ENCODE measurements at regions not wholly inside any gene's neighbourhood (a gene's known extent, or its start where the extent isn't known, plus 50 kb on each side); places are given as distances from the start of the nearest gene placed in this dataset.

GRCh38 chr3:115251509-115251908 lies 104.4 kb upstream of the ZBTB20 start:
- H3K27me3 ChIP-seq (ENCODE audit: control insufficient read depth, insufficient read depth, low read length, poor library complexity, severe bottlenecking): no peaks in the 10 kb centered on the region
- no peaks in the 10 kb centered on the region for H3K36me3 ChIP-seq (ENCODE audit: control insufficient read depth, insufficient read depth, low read length)
- no peaks in the 10 kb centered on the region for H3K4me1 ChIP-seq (ENCODE audit: control insufficient read depth, insufficient read depth, low read length)
- H3K9me3 ChIP-seq (ENCODE audit: control insufficient read depth, low read length): no peaks in the 10 kb centered on the region
- H3K4me3 ChIP-seq (ENCODE audit: insufficient read depth, low read depth, low read length): no peak overlapping the region
- no peak overlapping the region for H3K27ac ChIP-seq (ENCODE audit: insufficient read depth, low read depth, low read length, poor library complexity, severe bottlenecking)

GRCh38 chr3:115252679-115253078 lies 105.6 kb upstream of the ZBTB20 start:
- Histone ChIP-seq H3K4me1 (ENCODE audit: control insufficient read depth, insufficient read depth, low read length) (no peaks in the 10 kb centered on the region), H3K27me3 (ENCODE audit: control insufficient read depth, insufficient read depth, low read length, poor library complexity, severe bottlenecking) (no peaks in the 10 kb centered on the region), H3K9me3 (ENCODE audit: control insufficient read depth, low read length) (no peaks in the 10 kb centered on the region), H3K27ac (ENCODE audit: insufficient read depth, low read depth, low read length, poor library complexity, severe bottlenecking) (no peak overlapping the region), H3K36me3 (ENCODE audit: control insufficient read depth, insufficient read depth, low read length) (no peaks in the 10 kb centered on the region), H3K4me3 (ENCODE audit: insufficient read depth, low read depth, low read length) (no peak overlapping the region)

GRCh38 chr3:115254492-115255196 lies 107.6 kb upstream of the ZBTB20 start:
- no peaks in the 10 kb centered on the region for H3K9me3 ChIP-seq (ENCODE audit: control insufficient read depth, low read length)
- H3K4me1 ChIP-seq (ENCODE audit: control insufficient read depth, insufficient read depth, low read length): no peaks in the 10 kb centered on the region
- H3K27me3 ChIP-seq (ENCODE audit: control insufficient read depth, insufficient read depth, low read length, poor library complexity, severe bottlenecking): no peaks in the 10 kb centered on the region
- 89 to 91% methylated on average over 23 of the region's 23 CpGs for WGBS, 2 experiments
- no peaks in the 10 kb centered on the region for H3K36me3 ChIP-seq (ENCODE audit: control insufficient read depth, insufficient read depth, low read length)
- no peak overlapping the region for H3K4me3 ChIP-seq (ENCODE audit: insufficient read depth, low read depth, low read length)
- H3K27ac ChIP-seq (ENCODE audit: insufficient read depth, low read depth, low read length, poor library complexity, severe bottlenecking): no peak overlapping the region

- no peak overlapping the region for H3K27ac ChIP-seq (ENCODE audit: insufficient read depth, low read depth, low read length, poor library complexity, severe bottlenecking)
- 96 to 97% methylated on average over 10 of the region's 10 CpGs for WGBS, 2 experiments
- H3K9me3 ChIP-seq (ENCODE audit: control insufficient read depth, low read length): no peaks in the 10 kb centered on the region
- no peaks in the 10 kb centered on the region for H3K4me1 ChIP-seq (ENCODE audit: control insufficient read depth, insufficient read depth, low read length)
- no peak overlapping the region for H3K4me3 ChIP-seq (ENCODE audit: insufficient read depth, low read depth, low read length)
- no peaks in the 10 kb centered on the region for H3K36me3 ChIP-seq (ENCODE audit: control insufficient read depth, insufficient read depth, low read length)
- no peaks in the 10 kb centered on the region for H3K27me3 ChIP-seq (ENCODE audit: control insufficient read depth, insufficient read depth, low read length, poor library complexity, severe bottlenecking)
Measured at GRCh38 chr3:115255197-115255585, 108.1 kb upstream of the ZBTB20 start.

- Histone ChIP-seq H3K4me3 (ENCODE audit: insufficient read depth, low read depth, low read length) (no peak overlapping the region), H3K27ac (ENCODE audit: insufficient read depth, low read depth, low read length, poor library complexity, severe bottlenecking) (no peak overlapping the region), H3K4me1 (ENCODE audit: control insufficient read depth, insufficient read depth, low read length) (no peaks in the 10 kb centered on the region), H3K27me3 (ENCODE audit: control insufficient read depth, insufficient read depth, low read length, poor library complexity, severe bottlenecking) (no peaks in the 10 kb centered on the region), H3K9me3 (ENCODE audit: control insufficient read depth, low read length) (no peaks in the 10 kb centered on the region), H3K36me3 (ENCODE audit: control insufficient read depth, insufficient read depth, low read length) (no peaks in the 10 kb centered on the region)
- 96 to 97% methylated on average over 2 of the region's 2 CpGs for WGBS, 2 experiments
Measured at GRCh38 chr3:115270849-115271248, 123.8 kb upstream of the ZBTB20 start.

- Histone ChIP-seq H3K27me3 (ENCODE audit: control insufficient read depth, insufficient read depth, low read length, poor library complexity, severe bottlenecking) (no peaks in the 10 kb centered on the region), H3K4me3 (ENCODE audit: insufficient read depth, low read depth, low read length) (no peak overlapping the region), H3K9me3 (ENCODE audit: control insufficient read depth, low read length) (no peaks in the 10 kb centered on the region), H3K36me3 (ENCODE audit: control insufficient read depth, insufficient read depth, low read length) (no peaks in the 10 kb centered on the region), H3K27ac (ENCODE audit: insufficient read depth, low read depth, low read length, poor library complexity, severe bottlenecking) (no peak overlapping the region), H3K4me1 (ENCODE audit: control insufficient read depth, insufficient read depth, low read length) (no peaks in the 10 kb centered on the region)
- WGBS, 2 experiments: 90% methylated on average over 9 to 10 of the region's 10 CpGs
Measured at GRCh38 chr3:115272036-115272824, 125.1 kb upstream of the ZBTB20 start.

- Histone ChIP-seq H3K4me3 (ENCODE audit: insufficient read depth, low read depth, low read length) (no peak overlapping the region), H3K27ac (ENCODE audit: insufficient read depth, low read depth, low read length, poor library complexity, severe bottlenecking) (no peak overlapping the region), H3K27me3 (ENCODE audit: control insufficient read depth, insufficient read depth, low read length, poor library complexity, severe bottlenecking) (no peaks in the 10 kb centered on the region), H3K4me1 (ENCODE audit: control insufficient read depth, insufficient read depth, low read length) (no peaks in the 10 kb centered on the region), H3K36me3 (ENCODE audit: control insufficient read depth, insufficient read depth, low read length) (no peaks in the 10 kb centered on the region), H3K9me3 (ENCODE audit: control insufficient read depth, low read length) (no peaks in the 10 kb centered on the region)
- 100% methylated on average over 1 of the region's 1 CpG for WGBS, 2 experiments
Measured at GRCh38 chr3:115275896-115276295, 128.8 kb upstream of the ZBTB20 start.

GRCh38 chr3:115279939-115280338 lies 132.9 kb upstream of the ZBTB20 start:
- Histone ChIP-seq H3K36me3 (ENCODE audit: control insufficient read depth, insufficient read depth, low read length) (no peaks in the 10 kb centered on the region), H3K27me3 (ENCODE audit: control insufficient read depth, insufficient read depth, low read length, poor library complexity, severe bottlenecking) (no peaks in the 10 kb centered on the region), H3K27ac (ENCODE audit: insufficient read depth, low read depth, low read length, poor library complexity, severe bottlenecking) (no peak overlapping the region), H3K9me3 (ENCODE audit: control insufficient read depth, low read length) (no peaks in the 10 kb centered on the region), H3K4me3 (ENCODE audit: insufficient read depth, low read depth, low read length) (no peak overlapping the region), H3K4me1 (ENCODE audit: control insufficient read depth, insufficient read depth, low read length) (no peaks in the 10 kb centered on the region)
- WGBS, 2 experiments: 93 to 97% methylated on average over 1 of the region's 1 CpG

- Histone ChIP-seq H3K4me3 (ENCODE audit: insufficient read depth, low read depth, low read length) (no peak overlapping the region), H3K4me1 (ENCODE audit: control insufficient read depth, insufficient read depth, low read length) (no peaks in the 10 kb centered on the region), H3K27ac (ENCODE audit: insufficient read depth, low read depth, low read length, poor library complexity, severe bottlenecking) (no peak overlapping the region), H3K9me3 (ENCODE audit: control insufficient read depth, low read length) (no peaks in the 10 kb centered on the region), H3K27me3 (ENCODE audit: control insufficient read depth, insufficient read depth, low read length, poor library complexity, severe bottlenecking) (no peaks in the 10 kb centered on the region), H3K36me3 (ENCODE audit: control insufficient read depth, insufficient read depth, low read length) (no peaks in the 10 kb centered on the region)
- 92 to 94% methylated on average over 2 to 3 of the region's 3 CpGs for WGBS, 2 experiments
Measured at GRCh38 chr3:115280506-115280905, 133.4 kb upstream of the ZBTB20 start.

- Histone ChIP-seq H3K27ac (ENCODE audit: insufficient read depth, low read depth, low read length, poor library complexity, severe bottlenecking) (no peak overlapping the region), H3K36me3 (ENCODE audit: control insufficient read depth, insufficient read depth, low read length) (no peaks in the 10 kb centered on the region), H3K27me3 (ENCODE audit: control insufficient read depth, insufficient read depth, low read length, poor library complexity, severe bottlenecking) (no peaks in the 10 kb centered on the region), H3K4me3 (ENCODE audit: insufficient read depth, low read depth, low read length) (no peak overlapping the region), H3K4me1 (ENCODE audit: control insufficient read depth, insufficient read depth, low read length) (no peaks in the 10 kb centered on the region), H3K9me3 (ENCODE audit: control insufficient read depth, low read length) (no peaks in the 10 kb centered on the region)
- WGBS, 2 experiments: 92 to 93% methylated on average over 4 of the region's 4 CpGs
Measured at GRCh38 chr3:115281697-115282675, 134.9 kb upstream of the ZBTB20 start.
